Astrocyte of the spinal cord (primary cell): ENCODE measurements at regions not wholly inside any gene's neighbourhood (a gene's known extent, or its start where the extent isn't known, plus 50 kb on each side); places are given as distances from the start of the nearest gene placed in this dataset.
"Not testable (repeated sequence)": the region's sequence is repeated elsewhere in the genome, so short reads cannot be mapped to it uniquely, and the experiment has no call there.

ENCODE experiments used
- DNase-seq: peaks from one replicate; pipeline ENCODE4 v3.0.0; 2011; ENCODE audit warnings: low read depth, low spot score
- H3K4me3 ChIP-seq: 2 replicates; pipeline ENCODE4 v1.5.1; 2011; ENCODE audit warnings: low read depth, mild to moderate bottlenecking, low read length, moderate library complexity
- in situ Hi-C: cut with HindIII; loops from 2 replicates; pipeline ENCODE4 v1.10.0; 2017; ENCODE audit warnings: low sequenced_read_pairs
- TF ChIP-seq, protein P1 (sequence below): IDR thresholded peaks from 2 replicates; pipeline ENCODE4 v1.5.1; 2012; ENCODE audit warnings: low read depth, mild to moderate bottlenecking, low read length, inconsistent platforms

DNA sequence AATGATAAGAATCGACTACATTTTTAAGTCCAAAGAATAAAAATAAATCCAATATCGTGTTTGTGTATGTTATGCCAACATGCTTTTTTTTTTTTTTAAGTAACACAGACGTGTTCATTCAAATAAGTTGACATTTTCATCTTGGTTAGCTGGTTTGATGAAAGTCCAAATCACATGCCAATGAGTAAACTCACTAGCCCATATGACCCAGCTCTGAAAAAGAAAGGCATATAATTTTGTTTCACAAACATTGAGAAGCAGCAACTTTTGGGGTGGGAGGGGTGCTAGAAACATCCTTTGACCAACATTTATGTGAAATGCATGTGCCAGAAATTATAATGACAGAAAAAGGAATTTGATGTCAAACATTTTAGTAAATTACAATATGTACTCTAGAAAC, 61.6 kb upstream of the SPP1 start:
- H3K4me3 ChIP-seq = no peak overlapping the region
- in situ Hi-C loops = no loop called here
- TF ChIP-seq, protein P1, sequence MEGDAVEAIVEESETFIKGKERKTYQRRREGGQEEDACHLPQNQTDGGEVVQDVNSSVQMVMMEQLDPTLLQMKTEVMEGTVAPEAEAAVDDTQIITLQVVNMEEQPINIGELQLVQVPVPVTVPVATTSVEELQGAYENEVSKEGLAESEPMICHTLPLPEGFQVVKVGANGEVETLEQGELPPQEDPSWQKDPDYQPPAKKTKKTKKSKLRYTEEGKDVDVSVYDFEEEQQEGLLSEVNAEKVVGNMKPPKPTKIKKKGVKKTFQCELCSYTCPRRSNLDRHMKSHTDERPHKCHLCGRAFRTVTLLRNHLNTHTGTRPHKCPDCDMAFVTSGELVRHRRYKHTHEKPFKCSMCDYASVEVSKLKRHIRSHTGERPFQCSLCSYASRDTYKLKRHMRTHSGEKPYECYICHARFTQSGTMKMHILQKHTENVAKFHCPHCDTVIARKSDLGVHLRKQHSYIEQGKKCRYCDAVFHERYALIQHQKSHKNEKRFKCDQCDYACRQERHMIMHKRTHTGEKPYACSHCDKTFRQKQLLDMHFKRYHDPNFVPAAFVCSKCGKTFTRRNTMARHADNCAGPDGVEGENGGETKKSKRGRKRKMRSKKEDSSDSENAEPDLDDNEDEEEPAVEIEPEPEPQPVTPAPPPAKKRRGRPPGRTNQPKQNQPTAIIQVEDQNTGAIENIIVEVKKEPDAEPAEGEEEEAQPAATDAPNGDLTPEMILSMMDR = no peak
- DNase-seq = no peak

- no peak for DNase-seq
- no peak overlapping the region for H3K4me3 ChIP-seq
- TF ChIP-seq, protein P1 = no peak
- in situ Hi-C loops = no loop called here
Measured at GRCh38 chr4:87915621-87916020, 59.9 kb upstream of the SPP1 start.

DNA sequence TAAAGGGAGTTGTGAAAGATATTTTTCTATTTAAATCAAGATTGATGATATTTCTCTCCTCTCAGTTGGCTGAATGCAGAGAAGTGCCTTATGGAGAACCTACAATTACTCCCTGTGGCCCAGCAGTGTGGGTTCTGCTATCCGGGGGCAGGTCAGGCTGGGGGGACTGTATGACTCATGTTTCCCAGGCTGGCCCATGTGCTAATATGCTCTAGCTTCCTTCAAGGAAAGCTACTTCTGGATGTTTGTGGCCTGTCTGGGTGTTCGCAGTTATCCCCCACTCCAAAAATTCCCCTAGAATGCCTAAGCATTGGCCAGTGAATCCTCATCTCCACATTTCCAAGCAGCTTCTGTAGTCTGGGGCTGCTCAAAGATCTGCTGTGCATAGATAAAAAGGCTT, 58.9 kb upstream of the SPP1 start:
- in situ Hi-C loops = no loop called here
- DNase-seq = no peak
- H3K4me3 ChIP-seq = no peak overlapping the region
- TF ChIP-seq, protein P1 = no peak

DNA sequence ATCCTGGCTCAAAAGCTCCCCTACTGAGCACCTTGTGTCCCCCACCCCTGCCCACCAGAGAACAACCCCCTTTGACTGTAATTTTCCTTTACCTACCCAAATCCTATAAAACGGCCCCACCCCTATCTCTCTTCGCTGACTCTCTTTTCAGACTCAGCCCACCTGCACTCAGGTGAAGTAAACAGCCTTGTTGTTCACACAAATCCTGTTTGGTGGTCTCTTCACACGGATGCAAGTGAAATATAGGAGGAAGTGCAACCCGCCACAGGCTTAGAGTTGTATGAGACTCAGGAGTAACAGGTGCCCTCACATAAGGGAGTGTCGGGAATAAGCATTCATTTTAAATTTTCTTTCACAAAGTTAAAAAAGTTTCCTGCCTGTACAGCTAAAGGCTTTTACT, 57.6 kb upstream of the SPP1 start:
- H3K4me3 ChIP-seq, in situ Hi-C loops, DNase-seq: not testable (repeated sequence)

- in situ Hi-C loops = no loop called here
- TF ChIP-seq, protein P1 = no peak
- no peak for DNase-seq
Measured at GRCh38 chr4:87918314-87919058, 57.0 kb upstream of the SPP1 start.

GRCh38 chr4:87919304-87919703, 56.2 kb upstream of the SPP1 start:
- in situ Hi-C loops, H3K4me3 ChIP-seq, DNase-seq: not testable (repeated sequence)

More at GRCh38 chr4:87918314-87919058, 57.0 kb upstream of the SPP1 start:
- no peak overlapping the region for H3K4me3 ChIP-seq

DNA sequence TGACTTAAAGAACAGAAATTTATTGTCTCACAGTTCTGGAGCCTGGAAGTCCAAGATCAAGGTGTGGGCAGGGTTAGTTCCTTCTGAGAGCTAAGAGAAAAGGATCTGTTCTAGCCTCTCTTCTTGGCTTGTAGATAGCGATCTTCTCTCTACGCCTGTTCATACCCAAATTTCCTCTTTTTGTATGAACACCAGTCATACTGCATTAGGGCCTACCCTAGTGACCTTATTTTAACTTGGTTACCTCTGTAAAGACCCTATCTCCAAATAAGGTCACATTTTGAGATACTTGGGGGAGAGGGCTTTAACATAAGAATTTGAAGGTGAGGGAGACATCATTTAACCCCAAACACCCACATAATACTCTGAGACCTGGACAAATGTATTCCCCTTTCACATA, 55.6 kb upstream of the SPP1 start:
- DNase-seq = no peak
- H3K4me3 ChIP-seq = no peak overlapping the region
- in situ Hi-C loops = no loop called here
- TF ChIP-seq, protein P1 = no peak

DNA sequence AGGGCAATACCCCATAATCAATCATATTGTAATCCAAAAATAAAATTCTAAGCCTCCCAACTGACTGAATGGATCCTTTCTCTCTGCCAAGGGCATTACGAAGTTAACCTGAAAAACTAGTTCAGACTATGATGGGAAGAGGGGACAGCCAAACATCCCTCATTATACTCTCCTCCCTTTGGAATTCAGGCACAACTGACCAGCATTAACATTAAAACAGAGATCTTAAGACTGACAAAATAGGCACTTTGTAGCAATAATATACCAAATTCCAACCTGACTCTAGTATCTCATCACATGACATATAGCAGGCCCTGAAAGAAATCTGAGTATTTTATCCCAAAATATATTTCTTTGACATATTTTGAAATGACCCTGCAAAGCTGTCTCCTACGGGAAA, 55.0 kb upstream of the SPP1 start:
- no peak for DNase-seq
- H3K4me3 ChIP-seq = no peak overlapping the region
- TF ChIP-seq, protein P1 = no peak
- in situ Hi-C loops = no loop called here

GRCh38 chr4:87921626-87922479, 53.7 kb upstream of the SPP1 start:
- DNase-seq, in situ Hi-C loops, H3K4me3 ChIP-seq: not testable (repeated sequence)

GRCh38 chr4:87924146-87924545, 51.4 kb upstream of the SPP1 start:
- DNase-seq, H3K4me3 ChIP-seq, in situ Hi-C loops: not testable (repeated sequence)
